GM12875 (cell line): ENCODE measurements at regions not wholly inside any gene's neighbourhood (a gene's known extent, or its start where the extent isn't known, plus 50 kb on each side); places are given as distances from the start of the nearest gene placed in this dataset.

ENCODE experiments used
- H3K4me3 ChIP-seq: one replicate; pipeline ENCODE4 v1.5.1; 2011; ENCODE audit warnings: low read depth, low read length, control low read depth
- CTCF ChIP-seq: IDR thresholded peaks from 2 replicates; pipeline ENCODE4 v1.5.1; 2011; ENCODE audit warnings: low read depth, mild to moderate bottlenecking, control low read depth, inconsistent platforms, low read length, moderate library complexity, borderline replicate concordance; ENCODE audit not compliant: insufficient read depth

GRCh38 chr11:81634483-81634882, 1099.2 kb downstream of the FAM181B start:
- no peak overlapping the region for H3K4me3 ChIP-seq
- no peak for TF ChIP-seq CTCF

GRCh38 chr11:81602508-81602907, 1131.2 kb downstream of the FAM181B start:
- no peak for TF ChIP-seq CTCF

GRCh38 chr11:81596704-81597103, 1137.0 kb downstream of the FAM181B start:
- no peak for TF ChIP-seq CTCF
- no peak overlapping the region for H3K4me3 ChIP-seq

More at GRCh38 chr11:81602508-81602907, 1131.2 kb downstream of the FAM181B start:
- H3K4me3 ChIP-seq: no peak overlapping the region

GRCh38 chr11:81585390-81585933, 1148.2 kb downstream of the FAM181B start:
- TF ChIP-seq CTCF: no peak

GRCh38 chr11:81579339-81579738, 1154.3 kb downstream of the FAM181B start:
- H3K4me3 ChIP-seq: no peak overlapping the region
- no peak for TF ChIP-seq CTCF

More at GRCh38 chr11:81585390-81585933, 1148.2 kb downstream of the FAM181B start:
- no peak overlapping the region for H3K4me3 ChIP-seq

- H3K4me3 ChIP-seq: no peak overlapping the region
- TF ChIP-seq CTCF: no peak
These were observed 1155.1 kb downstream of the FAM181B start for GRCh38 chr11:81578571-81578970.

- no peak for TF ChIP-seq CTCF
- H3K4me3 ChIP-seq: no peak overlapping the region
These were observed 1159.4 kb downstream of the FAM181B start for GRCh38 chr11:81574301-81574700.
